Esophagus muscularis mucosa (tissue), 4 donors: ENCODE measurements at regions not wholly inside any gene's neighbourhood (a gene's known extent, or its start where the extent isn't known, plus 50 kb on each side); places are given as distances from the start of the nearest gene placed in this dataset.

Source experiments
- DNase-seq: peaks from one replicate; pipeline ENCODE4 v3.0.0-alpha.2; 2017; ENCODE audit errors: extremely low spot score
- H3K27ac ChIP-seq, 4 donors: fragments of 200-600 bp; sonication (generic); replicated peaks in 1 of 4; 1 replicate in 3 of 4; 2 replicates in 1 of 4; pipeline ENCODE4 v1.5.1; 2016 to 2019; ENCODE audit warnings: mild to moderate bottlenecking in 1 of 4
- H3K27me3 ChIP-seq, 4 donors: fragments of 200-600 bp; sonication (generic); one replicate each; pipeline versions ENCODE4 v1.5.1 to v1.6.0; 2016 to 2019
- H3K36me3 ChIP-seq, 4 donors: fragments of 200-600 bp; sonication (generic); one replicate each; pipeline ENCODE4 v1.5.1; 2016 to 2019
- H3K4me1 ChIP-seq, 4 donors: fragments of 200-600 bp; sonication (generic); one replicate each; pipeline ENCODE4 v1.5.1; 2016 to 2019
- H3K4me3 ChIP-seq, 4 donors: fragments of 200-600 bp; sonication (generic); 1 replicate in 2 of 4; 2 replicates in 2 of 4; pipeline ENCODE4 v1.5.1; 2016 to 2019; ENCODE audit warnings: mild to moderate bottlenecking in 4 of 4, moderate library complexity in 1 of 4
- H3K9me3 ChIP-seq, 4 donors: fragments of 200-600 bp; sonication (generic); 1 replicate in 3 of 4; 2 replicates in 1 of 4; pipeline ENCODE4 v1.5.1; 2016 to 2019
- CTCF ChIP-seq, 3 experiments: fragments of 200-600 bp in 2 of 3; fragments of 450-650 bp in 1 of 3; sonication (generic) in 2 of 3; IDR thresholded peaks; one replicate each; pipeline ENCODE4 v1.5.1; 2017 to 2019; ENCODE audit warnings: antibody characterized with exemption in 3 of 3, mild to moderate bottlenecking in 2 of 3, moderate library complexity in 1 of 3
- EP300 ChIP-seq: sonication (generic); formaldehyde crosslinking; IDR thresholded peaks from one replicate; pipeline ENCODE4 v1.6.1; 2017; ENCODE audit warnings: antibody characterized with exemption
- POLR2A ChIP-seq: fragments of 450-650 bp; IDR thresholded peaks from one replicate; pipeline ENCODE4 v1.6.1; 2017; ENCODE audit warnings: antibody characterized with exemption, moderate library complexity, mild to moderate bottlenecking, low read depth
- POLR2AphosphoS5 ChIP-seq, 2 donors: sonication (generic); formaldehyde crosslinking; IDR thresholded peaks; one replicate each; pipeline ENCODE4 v1.6.1; 2017; ENCODE audit warnings: antibody characterized with exemption in 2 of 2
- WGBS: methylation state at CpG from one replicate; pipeline ENCODE4 v1.1.5; 2018; 5-methylcytosine and 5-hydroxymethylcytosine counted together
- intact Hi-C: fragments of 100-400 bp; cut with DNase I; formaldehyde crosslinking; loops from one replicate; pipeline ENCODE4 v1.15.1; 2023

DNA sequence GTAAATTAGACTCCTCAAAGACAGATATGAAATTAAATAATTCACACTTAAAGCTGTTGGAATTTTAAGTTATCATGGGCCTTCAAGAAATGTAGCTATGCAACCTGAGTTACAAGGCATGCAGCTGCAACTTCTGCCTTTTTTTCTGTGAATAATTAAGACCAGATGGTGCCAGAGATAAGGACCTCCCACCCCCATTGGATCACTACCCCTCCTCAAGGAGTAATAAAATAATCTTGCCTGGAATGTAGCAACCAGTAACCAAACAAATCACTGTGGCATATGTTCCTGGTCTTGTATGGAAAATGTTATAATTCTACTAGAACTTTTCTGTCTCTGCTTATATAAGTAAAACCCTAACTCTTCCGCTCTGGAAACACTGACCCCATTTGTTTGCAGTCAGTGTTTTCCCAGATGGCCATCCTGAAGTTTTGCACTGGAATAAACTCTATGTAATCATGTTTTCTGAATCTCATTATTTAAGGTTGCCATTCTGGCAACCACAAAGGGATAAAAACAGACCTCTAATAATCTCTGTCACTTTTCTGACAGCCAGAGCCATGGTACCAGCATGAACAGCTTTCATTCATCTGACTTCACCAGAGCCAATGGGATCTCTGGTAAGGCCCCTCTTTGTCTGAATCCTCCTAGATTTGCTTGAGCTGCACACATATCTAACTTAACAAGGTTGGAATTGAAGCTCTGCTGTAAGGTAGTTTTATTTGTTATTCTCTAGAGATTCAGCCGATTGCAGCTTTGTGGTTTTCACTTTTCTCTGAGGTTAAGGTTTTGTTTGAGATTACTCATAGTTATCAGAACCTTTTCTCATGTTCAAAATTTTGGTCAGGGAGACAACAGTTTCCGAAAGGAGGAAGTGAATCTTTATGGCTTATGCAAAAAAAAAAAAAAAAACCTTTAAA lies 274.6 kb downstream of the NAF1 start:
- DNase-seq: no peak
- TF ChIP-seq POLR2AphosphoS5 (IDR thresholded peaks at IDR 0.05) (no peak), CTCF (IDR thresholded peaks at IDR 0.05) (no peak), POLR2A (no peak), EP300 (no peak)
- no peaks in the 10 kb centered on the region for H3K4me1 ChIP-seq
- intact Hi-C loops: no loop called here
- WGBS: 59% methylated on average over 3 of the region's 3 CpGs
- no peak overlapping the region for H3K4me3 ChIP-seq
- no peaks in the 10 kb centered on the region for H3K9me3 ChIP-seq
- H3K27ac ChIP-seq: no peak overlapping the region
- H3K36me3 ChIP-seq: no peaks in the 10 kb centered on the region
- H3K27me3 ChIP-seq: no peaks in the 10 kb centered on the region

GRCh38 chr4:162878096-162878495 lies 288.6 kb downstream of the NAF1 start:
- intact Hi-C loops: no loop called here
- 77% methylated on average over 1 of the region's 1 CpG for WGBS
- Histone ChIP-seq H3K27ac (no peak overlapping the region), H3K9me3 (no peaks in the 10 kb centered on the region), H3K27me3 (no peaks in the 10 kb centered on the region), H3K4me3 (no peak overlapping the region), H3K4me1 (no peaks in the 10 kb centered on the region), H3K36me3 (no peaks in the 10 kb centered on the region)
- TF ChIP-seq POLR2A: no peak
- no peak for TF ChIP-seq POLR2AphosphoS5 (IDR thresholded peaks at IDR 0.05)
- TF ChIP-seq EP300: no peak
- no peak for DNase-seq

GRCh38 chr4:162874748-162875147 lies 291.9 kb downstream of the NAF1 start:
- intact Hi-C loops: no loop called here
- 76% methylated on average over 2 of the region's 2 CpGs for WGBS
- TF ChIP-seq EP300: no peak
- TF ChIP-seq POLR2A: no peak
- TF ChIP-seq POLR2AphosphoS5 (IDR thresholded peaks at IDR 0.05): no peak
- TF ChIP-seq CTCF (IDR thresholded peaks at IDR 0.05): no peak

DNA sequence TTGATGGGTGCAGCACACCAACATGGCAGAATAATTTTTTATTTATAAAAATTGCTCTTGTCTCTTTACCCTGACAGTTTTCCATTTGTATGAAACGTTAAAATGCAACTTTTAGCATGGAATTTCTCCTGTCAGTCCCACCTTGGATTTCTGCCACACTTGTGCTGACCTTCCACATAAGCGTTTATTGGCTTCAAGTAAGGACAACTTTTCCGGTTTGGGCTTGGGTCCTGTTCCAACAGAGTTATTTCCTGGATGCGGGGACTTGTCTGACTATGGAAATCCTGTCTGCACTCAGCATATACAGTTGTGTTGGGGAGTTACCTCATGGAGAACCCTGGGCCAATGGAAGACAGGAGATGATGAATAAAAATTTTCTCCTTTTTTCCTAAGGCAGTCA lies 294.7 kb downstream of the NAF1 start:
- intact Hi-C loops: no loop called here
- Histone ChIP-seq H3K27me3 (no peaks in the 10 kb centered on the region), H3K9me3 (no peaks in the 10 kb centered on the region), H3K27ac (no peak overlapping the region), H3K4me1 (no peaks in the 10 kb centered on the region), H3K36me3 (no peaks in the 10 kb centered on the region), H3K4me3 (no peak overlapping the region)
- TF ChIP-seq EP300 (no peak), POLR2AphosphoS5 (IDR thresholded peaks at IDR 0.05) (no peak), POLR2A (no peak), CTCF (IDR thresholded peaks at IDR 0.05) (no peak)
- no peak for DNase-seq
- 59% methylated on average over 4 of the region's 4 CpGs for WGBS

More at GRCh38 chr4:162874748-162875147, 291.9 kb downstream of the NAF1 start:
- no peak for DNase-seq
- Histone ChIP-seq H3K4me3 (no peak overlapping the region), H3K27me3 (no peaks in the 10 kb centered on the region), H3K9me3 (no peaks in the 10 kb centered on the region), H3K36me3 (no peaks in the 10 kb centered on the region), H3K27ac (no peak overlapping the region), H3K4me1 (no peaks in the 10 kb centered on the region)

GRCh38 chr4:162869157-162869556 lies 297.5 kb downstream of the NAF1 start:
- Histone ChIP-seq H3K4me3 (no peak overlapping the region), H3K27me3 (no peaks in the 10 kb centered on the region), H3K36me3 (no peaks in the 10 kb centered on the region), H3K4me1 (no peaks in the 10 kb centered on the region), H3K27ac (no peak overlapping the region), H3K9me3 (no peaks in the 10 kb centered on the region)
- intact Hi-C loops: no loop called here
- TF ChIP-seq CTCF (IDR thresholded peaks at IDR 0.05): no peak
- no peak for TF ChIP-seq POLR2A
- no peak for TF ChIP-seq EP300
- TF ChIP-seq POLR2AphosphoS5 (IDR thresholded peaks at IDR 0.05): no peak
- no peak for DNase-seq
